Dendritic cell treated with granulocyte-macrophage colony-stimulating factor and Interleukin-4, amounts not matched to agents 40 ng/mL and 50 ng/mL, for 4 days (primary cell): ENCODE measurements at regions not wholly inside any gene's neighbourhood (a gene's known extent, or its start where the extent isn't known, plus 50 kb on each side); places are given as distances from the start of the nearest gene placed in this dataset.

ENCODE experiments used
- H3K27ac Mint-ChIP-seq: one replicate; pipeline ENCODE4 v1.8.0; 2022; ENCODE audit warnings: mild to moderate bottlenecking, mixed read lengths
- H3K27me3 Mint-ChIP-seq: one replicate; pipeline ENCODE4 v1.8.0; 2022; ENCODE audit warnings: mild to moderate bottlenecking, mixed read lengths
- H3K36me3 Mint-ChIP-seq: one replicate; pipeline ENCODE4 v1.8.0; 2022; ENCODE audit warnings: low read depth, mixed read lengths
- H3K4me1 Mint-ChIP-seq: one replicate; pipeline ENCODE4 v1.8.0; 2022; ENCODE audit warnings: low read depth, mixed read lengths
- H3K4me3 Mint-ChIP-seq: one replicate; pipeline ENCODE4 v1.8.0; 2022; ENCODE audit warnings: mild to moderate bottlenecking, moderate library complexity, mixed read lengths
- H3K9me3 Mint-ChIP-seq: one replicate; pipeline ENCODE4 v1.8.0; 2022; ENCODE audit warnings: mixed read lengths
- intact Hi-C: fragments of 100-400 bp; cut with micrococcal nuclease; formaldehyde crosslinking; loops from one replicate; pipeline ENCODE4 v1.15.0; 2022

DNA sequence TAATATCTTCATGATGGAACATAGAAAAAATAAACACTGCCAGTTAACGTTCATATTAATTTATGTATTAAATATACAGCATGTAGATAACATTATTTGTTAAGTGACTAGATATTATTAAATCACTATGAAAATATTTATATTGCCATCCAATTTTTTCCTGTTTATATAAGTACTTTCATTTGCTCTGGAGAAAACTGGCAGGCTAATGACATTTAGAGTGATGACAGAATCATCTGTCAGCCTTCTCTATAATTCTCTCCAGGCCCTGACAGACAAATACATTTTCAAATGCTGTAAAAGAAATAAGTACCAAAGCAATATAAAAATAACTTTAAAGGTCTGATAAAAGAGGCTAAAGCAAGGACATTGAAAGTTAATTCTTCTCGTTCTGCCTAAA, 2556.7 kb upstream of the PCDH20 start:
- Mint-ChIP-seq H3K4me3 (no peak overlapping the region), H3K9me3 (peaks cover 25% of the 10 kb centered on the region), H3K36me3 (no peaks in the 10 kb centered on the region), H3K27me3 (no peaks in the 10 kb centered on the region), H3K4me1 (no peaks in the 10 kb centered on the region), H3K27ac (no peak overlapping the region)
- intact Hi-C loops, result no loop called here

DNA sequence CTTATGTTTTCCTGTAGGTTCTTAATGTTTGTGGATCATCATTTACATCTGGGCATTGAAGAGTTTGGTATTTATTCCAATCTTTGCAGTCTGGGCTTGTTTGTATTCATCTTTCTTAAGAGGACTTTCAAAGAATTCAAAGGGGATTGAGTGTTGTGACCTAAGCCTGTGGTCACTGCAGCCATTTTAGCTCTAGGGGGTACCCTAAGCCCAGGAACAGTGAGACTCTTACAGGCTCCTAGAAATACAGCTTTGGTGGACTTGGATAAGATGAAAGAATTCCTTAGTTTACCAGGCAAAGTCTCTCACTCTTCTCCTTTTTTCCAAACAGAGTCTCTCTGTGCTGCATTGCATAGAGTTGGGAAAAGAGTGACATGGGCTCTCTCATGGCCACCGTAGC, 2539.0 kb upstream of the PCDH20 start:
- intact Hi-C loops, result no loop called here
- H3K9me3 Mint-ChIP-seq, result peaks cover 34% of the 10 kb centered on the region
- no peak overlapping the region for H3K4me3 Mint-ChIP-seq
- no peaks in the 10 kb centered on the region for H3K27me3 Mint-ChIP-seq
- H3K27ac Mint-ChIP-seq, result no peak overlapping the region
- H3K36me3 Mint-ChIP-seq, result no peaks in the 10 kb centered on the region
- H3K4me1 Mint-ChIP-seq, result no peaks in the 10 kb centered on the region

DNA sequence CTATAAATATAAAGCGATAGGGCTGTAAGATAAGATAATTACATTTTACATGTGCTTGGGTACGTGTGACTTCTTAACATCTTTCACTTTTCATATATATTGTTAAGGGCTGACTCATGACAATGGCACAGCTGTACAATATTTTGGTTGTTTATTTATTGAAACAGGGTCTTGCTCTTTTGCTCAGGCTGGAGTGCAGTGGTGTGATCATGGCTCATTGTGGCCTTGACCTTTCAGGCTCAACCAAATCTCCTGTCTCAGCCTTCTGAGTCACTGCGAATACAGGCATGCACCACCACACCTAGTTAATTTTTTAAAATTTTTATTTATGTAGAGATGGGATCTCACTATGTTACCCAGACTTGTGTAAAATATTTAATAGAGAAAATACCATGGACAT, 2532.4 kb upstream of the PCDH20 start:
- Mint-ChIP-seq H3K27ac (no peak overlapping the region), H3K36me3 (no peaks in the 10 kb centered on the region), H3K4me1 (no peaks in the 10 kb centered on the region), H3K27me3 (no peaks in the 10 kb centered on the region), H3K4me3 (no peak overlapping the region), H3K9me3 (peaks cover 7% of the 10 kb centered on the region)
- intact Hi-C loops, result no loop called here

DNA sequence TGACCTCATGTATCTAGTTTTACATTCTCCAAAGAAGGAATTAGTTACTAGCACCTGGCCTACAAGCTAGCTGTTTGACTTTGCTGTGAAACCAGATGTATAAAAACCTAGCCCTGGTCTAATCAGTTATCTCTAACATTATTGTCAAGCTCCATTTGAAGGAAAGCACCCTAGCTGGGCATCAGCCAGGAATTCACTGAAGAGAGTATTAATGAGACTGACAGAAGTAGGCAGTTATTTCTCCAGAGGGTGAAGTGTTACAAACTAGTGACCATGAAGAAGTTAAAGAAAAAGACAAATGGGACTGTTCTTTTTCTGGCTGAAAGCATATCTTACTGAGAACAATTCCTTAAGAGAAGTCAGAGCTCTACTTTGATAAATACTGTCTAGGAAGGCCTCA, 2529.3 kb upstream of the PCDH20 start:
- intact Hi-C loops, result no loop called here
- Mint-ChIP-seq H3K4me1 (no peaks in the 10 kb centered on the region), H3K27me3 (no peaks in the 10 kb centered on the region), H3K36me3 (no peaks in the 10 kb centered on the region), H3K4me3 (no peak overlapping the region), H3K9me3 (no peaks in the 10 kb centered on the region), H3K27ac (no peak overlapping the region)

DNA sequence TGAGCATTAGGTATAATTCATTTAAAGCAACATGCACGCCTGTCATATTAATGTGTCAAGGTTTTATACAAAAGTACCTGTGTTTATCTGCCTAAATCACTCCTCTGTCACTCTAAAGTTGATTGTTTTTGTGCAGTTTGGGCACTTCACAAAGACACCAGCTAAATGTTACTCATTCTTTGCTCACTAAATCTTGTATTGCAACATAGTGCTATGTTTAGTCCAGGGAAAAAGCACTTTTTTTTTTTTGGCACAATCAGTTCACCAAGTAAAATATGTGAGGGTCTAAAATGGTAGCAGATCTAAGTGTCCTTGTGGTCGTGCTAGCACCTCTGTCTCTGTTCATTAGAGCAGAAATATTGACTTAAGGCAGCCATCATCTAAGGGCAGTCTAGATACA, 2526.7 kb upstream of the PCDH20 start:
- no peak overlapping the region for H3K27ac Mint-ChIP-seq
- peaks cover 2% of the 10 kb centered on the region for H3K9me3 Mint-ChIP-seq
- no peaks in the 10 kb centered on the region for H3K27me3 Mint-ChIP-seq
- H3K4me3 Mint-ChIP-seq, result no peak overlapping the region
- H3K4me1 Mint-ChIP-seq, result no peaks in the 10 kb centered on the region
- H3K36me3 Mint-ChIP-seq, result no peaks in the 10 kb centered on the region
- intact Hi-C loops, result no loop called here

- Mint-ChIP-seq H3K9me3 (peaks cover 33% of the 10 kb centered on the region), H3K4me3 (no peak overlapping the region), H3K36me3 (no peaks in the 10 kb centered on the region), H3K27me3 (no peaks in the 10 kb centered on the region), H3K27ac (no peak overlapping the region), H3K4me1 (no peaks in the 10 kb centered on the region)
- intact Hi-C loops, result no loop called here
Measured at GRCh38 chr13:63938851-63939250, 2523.2 kb upstream of the PCDH20 start.

DNA sequence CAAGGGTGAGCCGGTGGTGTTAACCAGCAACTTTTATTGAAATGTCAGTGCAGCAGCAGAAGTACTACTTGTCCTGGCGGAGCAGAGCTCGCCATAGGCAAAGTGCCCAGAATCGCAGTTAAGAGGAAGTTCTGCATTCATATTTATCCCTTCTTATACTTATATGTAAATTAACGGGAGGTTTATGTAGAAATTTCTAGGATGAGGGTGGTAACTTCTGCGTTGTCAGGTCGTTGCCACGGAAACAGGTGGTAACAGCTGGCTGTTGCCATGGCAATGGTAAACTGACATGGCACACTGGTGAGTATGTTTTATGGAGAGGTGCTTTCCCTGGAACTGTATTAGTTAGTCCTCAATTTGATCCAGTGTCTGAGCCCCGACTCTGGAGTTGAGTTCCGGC, 2494.9 kb upstream of the PCDH20 start:
- Mint-ChIP-seq H3K27me3 (no peaks in the 10 kb centered on the region), H3K4me3 (no peak overlapping the region), H3K36me3 (no peaks in the 10 kb centered on the region), H3K27ac (no peak overlapping the region), H3K9me3 (peaks cover 25% of the 10 kb centered on the region), H3K4me1 (no peaks in the 10 kb centered on the region)
- intact Hi-C loops, result no loop called here

- Mint-ChIP-seq H3K9me3 (peaks cover 19% of the 10 kb centered on the region), H3K27me3 (no peaks in the 10 kb centered on the region), H3K4me3 (no peak overlapping the region), H3K4me1 (no peaks in the 10 kb centered on the region), H3K27ac (no peak overlapping the region), H3K36me3 (no peaks in the 10 kb centered on the region)
- intact Hi-C loops, result no loop called here
Measured at GRCh38 chr13:63909726-63910375, 2494.2 kb upstream of the PCDH20 start.

GRCh38 chr13:63902141-63902540, 2486.5 kb upstream of the PCDH20 start:
- Mint-ChIP-seq H3K27ac (no peak overlapping the region), H3K9me3 (peaks cover under 1% of the 10 kb centered on the region), H3K4me1 (no peaks in the 10 kb centered on the region), H3K36me3 (no peaks in the 10 kb centered on the region), H3K4me3 (no peak overlapping the region), H3K27me3 (no peaks in the 10 kb centered on the region)
- intact Hi-C loops, result no loop called here

- Mint-ChIP-seq H3K9me3 (no peaks in the 10 kb centered on the region), H3K27ac (no peak overlapping the region), H3K4me1 (no peaks in the 10 kb centered on the region), H3K4me3 (no peak overlapping the region), H3K36me3 (no peaks in the 10 kb centered on the region), H3K27me3 (no peaks in the 10 kb centered on the region)
- intact Hi-C loops, result no loop called here
Measured at GRCh38 chr13:63901630-63902029, 2486.0 kb upstream of the PCDH20 start.

DNA sequence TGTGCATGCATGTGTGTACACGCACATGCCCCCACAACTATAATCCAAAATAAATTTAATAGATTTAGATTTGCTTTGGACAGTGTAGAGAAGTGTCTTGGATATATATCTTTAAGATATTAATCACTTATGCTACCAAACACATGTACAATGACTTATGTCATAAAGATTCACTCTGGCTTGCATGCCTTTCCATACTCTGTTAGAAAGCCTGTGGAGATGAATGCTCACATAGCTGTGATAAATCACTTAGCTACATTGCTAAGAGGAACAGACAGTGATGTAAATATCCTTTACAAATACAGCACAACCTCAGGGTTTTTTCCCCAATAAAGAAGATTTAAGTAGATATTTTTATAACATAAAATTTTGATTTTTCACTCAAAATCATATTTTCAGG, 2484.8 kb upstream of the PCDH20 start:
- Mint-ChIP-seq H3K9me3 (no peaks in the 10 kb centered on the region), H3K4me3 (no peak overlapping the region), H3K27ac (no peak overlapping the region), H3K4me1 (no peaks in the 10 kb centered on the region), H3K27me3 (no peaks in the 10 kb centered on the region), H3K36me3 (no peaks in the 10 kb centered on the region)
- intact Hi-C loops, result no loop called here

DNA sequence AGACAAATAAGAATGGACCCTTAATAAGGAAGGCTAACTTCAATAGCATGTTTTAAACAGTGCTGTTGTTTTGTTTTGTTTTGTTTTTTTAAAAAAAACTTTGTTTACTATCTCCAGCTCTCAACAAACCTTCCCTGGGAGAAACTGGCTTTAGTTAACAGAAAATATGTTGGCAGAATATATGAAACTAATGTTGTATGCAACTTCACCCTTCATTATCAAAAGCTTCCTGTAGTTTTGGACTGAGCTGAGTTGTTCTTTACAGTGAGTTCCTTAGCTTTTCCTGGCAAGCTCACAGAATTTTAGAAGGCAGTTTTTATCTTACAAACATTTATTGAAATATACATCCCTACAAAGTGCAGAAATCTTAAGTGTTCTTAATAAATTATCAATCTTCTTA, 2480.7 kb upstream of the PCDH20 start:
- intact Hi-C loops, result no loop called here
- Mint-ChIP-seq H3K27ac (no peak overlapping the region), H3K4me3 (no peak overlapping the region), H3K27me3 (no peaks in the 10 kb centered on the region), H3K36me3 (no peaks in the 10 kb centered on the region), H3K9me3 (no peaks in the 10 kb centered on the region), H3K4me1 (no peaks in the 10 kb centered on the region)

GRCh38 chr13:63882052-63882451, 2466.4 kb upstream of the PCDH20 start:
- H3K27me3 Mint-ChIP-seq, result no peaks in the 10 kb centered on the region
- H3K4me1 Mint-ChIP-seq, result no peaks in the 10 kb centered on the region
- intact Hi-C loops, result no loop called here
- no peaks in the 10 kb centered on the region for H3K36me3 Mint-ChIP-seq
- H3K27ac Mint-ChIP-seq, result no peak overlapping the region
- H3K9me3 Mint-ChIP-seq, result peaks cover 21% of the 10 kb centered on the region
- H3K4me3 Mint-ChIP-seq, result no peak overlapping the region

- no peak overlapping the region for H3K4me3 Mint-ChIP-seq
- H3K27me3 Mint-ChIP-seq, result no peaks in the 10 kb centered on the region
Measured at GRCh38 chr13:63880705-63881104, 2465.1 kb upstream of the PCDH20 start.

GRCh38 chr13:63873936-63874335, 2458.3 kb upstream of the PCDH20 start:
- Mint-ChIP-seq H3K4me3 (no peak overlapping the region), H3K27ac (no peak overlapping the region), H3K9me3 (peaks cover 17% of the 10 kb centered on the region), H3K27me3 (no peaks in the 10 kb centered on the region), H3K4me1 (no peaks in the 10 kb centered on the region), H3K36me3 (no peaks in the 10 kb centered on the region)
- intact Hi-C loops, result no loop called here

More at GRCh38 chr13:63880705-63881104, 2465.1 kb upstream of the PCDH20 start:
- H3K4me1 Mint-ChIP-seq, result no peaks in the 10 kb centered on the region
- H3K27ac Mint-ChIP-seq, result no peak overlapping the region
- intact Hi-C loops, result no loop called here
- peaks cover 21% of the 10 kb centered on the region for H3K9me3 Mint-ChIP-seq
- no peaks in the 10 kb centered on the region for H3K36me3 Mint-ChIP-seq
